ENCODE measurements at regions not wholly inside any gene's neighbourhood (a gene's known extent, or its start where the extent isn't known, plus 50 kb on each side); places are given as distances from the start of the nearest gene placed in this dataset.

DNA sequence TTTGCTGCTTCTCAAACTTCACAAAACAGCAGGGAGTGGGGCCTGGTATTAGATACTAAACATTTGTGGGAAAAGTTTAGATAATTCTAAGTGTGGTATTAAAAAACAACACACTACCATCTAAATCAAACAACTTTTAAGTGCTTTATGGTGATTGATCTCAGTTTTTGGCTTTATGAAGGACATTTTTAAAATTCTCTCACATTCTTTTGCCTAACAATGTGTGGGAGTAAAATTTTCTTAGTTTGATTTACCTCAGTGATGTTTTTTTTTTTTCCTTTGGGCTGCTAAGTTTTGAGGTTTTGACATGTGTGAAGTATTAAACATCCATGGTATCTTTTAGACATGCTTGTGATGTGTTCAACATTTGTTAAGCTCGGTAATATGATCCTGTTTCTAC lies 116.2 kb downstream of the DISP1 start:
- Histone ChIP-seq H3K27ac (ENCODE audit: insufficient read depth, low read depth, low read length) (no peak overlapping the region), H3K9ac (replicated peaks; ENCODE audit: extremely low read depth, insufficient read depth, low read length) (no peak overlapping the region), H3K9me1 (replicated peaks; ENCODE audit: control insufficient read depth, extremely low read depth, insufficient read depth, low read length) (no peaks in the 10 kb centered on the region), H3K4me3 (replicated peaks in 1 of 3; ENCODE audit: insufficient read depth in 1 of 3, low read depth in 1 of 3, low read length in 3 of 3) (no peak overlapping the region), H3K27me3 (ENCODE audit: control insufficient read depth in 2 of 2, insufficient read depth in 2 of 2, low read length in 2 of 2) (no peaks in the 10 kb centered on the region), H3K36me3 (ENCODE audit: control insufficient read depth in 2 of 2, extremely low read depth in 1 of 2, insufficient read depth in 2 of 2, low read length in 2 of 2) (no peaks in the 10 kb centered on the region), H3K9me3 (replicated peaks; ENCODE audit: control insufficient read depth, insufficient read depth, low read length) (no peaks in the 10 kb centered on the region), H3K4me2 (ENCODE audit: insufficient read depth, low read length) (no peak overlapping the region), H2AFZ (ENCODE audit: low read depth, low read length) (no peak overlapping the region), H3K4me1 (ENCODE audit: control insufficient read depth, extremely low read depth, insufficient read depth, low read length) (no peaks in the 10 kb centered on the region), H3K79me2 (ENCODE audit: control insufficient read depth, insufficient read depth, low read length) (no peaks in the 10 kb centered on the region), H4K20me1 (replicated peaks; ENCODE audit: control insufficient read depth, extremely low read depth, insufficient read depth, low read length) (no peaks in the 10 kb centered on the region)
- dilution Hi-C loops (cut with MboI; ENCODE audit: extremely low pct_ligation_motif_present, low sequenced_read_pairs), result no loop called here
- DNase-seq (ENCODE audit: low read depth, low spot score), result no peak
- no TSS peak for BruUV-seq (replicated peaks)
- TF ChIP-seq GATA2 (IDR thresholded peaks at IDR 0.05; ENCODE audit: insufficient read depth, insufficient read length, low read depth, low read length) (no peak), EZH2 (IDR thresholded peaks at IDR 0.05; ENCODE audit: borderline replicate concordance, low read depth, low read length, severe bottlenecking) (no peak), POLR2A (IDR thresholded peaks at IDR 0.05; ENCODE audit: low read depth, low read length) (no peak), POLR2AphosphoS5 (IDR thresholded peaks at IDR 0.05; ENCODE audit: insufficient read depth, low read depth, low read length) (no peak), MYC (IDR thresholded peaks at IDR 0.05; ENCODE audit: low read depth, low read length) (no peak), FOS (IDR thresholded peaks at IDR 0.05; ENCODE audit: borderline replicate concordance, insufficient read depth, low read length) (no peak)
- TF ChIP-seq, protein P1, sequence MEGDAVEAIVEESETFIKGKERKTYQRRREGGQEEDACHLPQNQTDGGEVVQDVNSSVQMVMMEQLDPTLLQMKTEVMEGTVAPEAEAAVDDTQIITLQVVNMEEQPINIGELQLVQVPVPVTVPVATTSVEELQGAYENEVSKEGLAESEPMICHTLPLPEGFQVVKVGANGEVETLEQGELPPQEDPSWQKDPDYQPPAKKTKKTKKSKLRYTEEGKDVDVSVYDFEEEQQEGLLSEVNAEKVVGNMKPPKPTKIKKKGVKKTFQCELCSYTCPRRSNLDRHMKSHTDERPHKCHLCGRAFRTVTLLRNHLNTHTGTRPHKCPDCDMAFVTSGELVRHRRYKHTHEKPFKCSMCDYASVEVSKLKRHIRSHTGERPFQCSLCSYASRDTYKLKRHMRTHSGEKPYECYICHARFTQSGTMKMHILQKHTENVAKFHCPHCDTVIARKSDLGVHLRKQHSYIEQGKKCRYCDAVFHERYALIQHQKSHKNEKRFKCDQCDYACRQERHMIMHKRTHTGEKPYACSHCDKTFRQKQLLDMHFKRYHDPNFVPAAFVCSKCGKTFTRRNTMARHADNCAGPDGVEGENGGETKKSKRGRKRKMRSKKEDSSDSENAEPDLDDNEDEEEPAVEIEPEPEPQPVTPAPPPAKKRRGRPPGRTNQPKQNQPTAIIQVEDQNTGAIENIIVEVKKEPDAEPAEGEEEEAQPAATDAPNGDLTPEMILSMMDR (IDR thresholded peaks at IDR 0.05; ENCODE audit: extremely low read depth in 1 of 2, insufficient read depth in 1 of 2, low read depth in 1 of 2, low read length in 2 of 2), result no peak
- FAIRE-seq, result peak; percentile 8
- POLR2A ChIA-PET, result no interaction called here
- CTCF ChIA-PET, result no interaction called here
- intact Hi-C loops (cut with micrococcal nuclease), result no loop called here

DNA sequence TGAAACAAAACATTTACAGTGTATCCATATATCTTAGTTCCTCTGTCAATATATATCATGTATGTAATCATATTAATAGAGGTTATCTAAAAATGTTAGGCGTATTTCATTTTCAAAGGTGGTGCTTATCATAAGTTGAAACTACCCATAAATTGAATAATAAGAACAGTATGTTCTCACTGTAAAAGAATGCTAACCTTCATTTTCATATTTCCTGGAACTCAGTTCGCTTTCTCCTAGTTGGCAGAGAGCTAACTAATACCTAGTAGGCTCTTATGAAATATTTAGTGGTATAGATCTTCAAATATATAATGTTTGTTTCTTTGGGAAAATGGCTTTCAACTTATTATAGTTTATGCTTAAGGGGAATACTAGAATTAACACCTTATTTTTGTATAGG lies 118.4 kb downstream of the DISP1 start:
- Histone ChIP-seq H3K4me3 (replicated peaks in 1 of 3; ENCODE audit: insufficient read depth in 1 of 3, low read depth in 1 of 3, low read length in 3 of 3) (no peak overlapping the region), H3K27me3 (ENCODE audit: control insufficient read depth in 2 of 2, insufficient read depth in 2 of 2, low read length in 2 of 2) (no peaks in the 10 kb centered on the region), H3K4me1 (ENCODE audit: control insufficient read depth, extremely low read depth, insufficient read depth, low read length) (no peaks in the 10 kb centered on the region), H3K9me1 (replicated peaks; ENCODE audit: control insufficient read depth, extremely low read depth, insufficient read depth, low read length) (no peaks in the 10 kb centered on the region), H3K9me3 (replicated peaks; ENCODE audit: control insufficient read depth, insufficient read depth, low read length) (no peaks in the 10 kb centered on the region), H3K36me3 (ENCODE audit: control insufficient read depth in 2 of 2, extremely low read depth in 1 of 2, insufficient read depth in 2 of 2, low read length in 2 of 2) (no peaks in the 10 kb centered on the region), H3K4me2 (ENCODE audit: insufficient read depth, low read length) (peak overlapping the region; percentile 13), H3K9ac (replicated peaks; ENCODE audit: extremely low read depth, insufficient read depth, low read length) (no peak overlapping the region), H3K27ac (ENCODE audit: insufficient read depth, low read depth, low read length) (no peak overlapping the region), H2AFZ (ENCODE audit: low read depth, low read length) (no peak overlapping the region), H4K20me1 (replicated peaks; ENCODE audit: control insufficient read depth, extremely low read depth, insufficient read depth, low read length) (no peaks in the 10 kb centered on the region), H3K79me2 (ENCODE audit: control insufficient read depth, insufficient read depth, low read length) (no peaks in the 10 kb centered on the region)
- TF ChIP-seq FOS (IDR thresholded peaks at IDR 0.05; ENCODE audit: borderline replicate concordance, insufficient read depth, low read length) (no peak), POLR2A (IDR thresholded peaks at IDR 0.05; ENCODE audit: low read depth, low read length) (no peak), EZH2 (IDR thresholded peaks at IDR 0.05; ENCODE audit: borderline replicate concordance, low read depth, low read length, severe bottlenecking) (no peak), JUN (IDR thresholded peaks at IDR 0.05; ENCODE audit: borderline replicate concordance, insufficient read depth, insufficient read length, low read depth) (no peak), POLR2AphosphoS5 (IDR thresholded peaks at IDR 0.05; ENCODE audit: insufficient read depth, low read depth, low read length) (no peak), GATA2 (IDR thresholded peaks at IDR 0.05; ENCODE audit: insufficient read depth, insufficient read length, low read depth, low read length) (no peak), MYC (IDR thresholded peaks at IDR 0.05; ENCODE audit: low read depth, low read length) (no peak)
- TF ChIP-seq, protein P2, sequence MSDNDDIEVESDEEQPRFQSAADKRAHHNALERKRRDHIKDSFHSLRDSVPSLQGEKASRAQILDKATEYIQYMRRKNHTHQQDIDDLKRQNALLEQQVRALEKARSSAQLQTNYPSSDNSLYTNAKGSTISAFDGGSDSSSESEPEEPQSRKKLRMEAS (IDR thresholded peaks at IDR 0.05; ENCODE audit: insufficient read depth, insufficient read length), result no peak
- TF ChIP-seq, protein P1 (IDR thresholded peaks at IDR 0.05; ENCODE audit: extremely low read depth in 1 of 2, insufficient read depth in 1 of 2, low read depth in 1 of 2, low read length in 2 of 2), result no peak
- DNase-seq (ENCODE audit: low read depth, low spot score) (peak; percentile 26), FAIRE-seq (no peak)
- no TSS peak for BruUV-seq (replicated peaks)
- CTCF ChIA-PET, result interaction anchor here (0.8 to 1.1 kb wide), 3 partner anchors 12 to 148 kb away, joined by 3 to 4 read pairs (median 3); no protein-coding TSS in a partner anchor
- POLR2A ChIA-PET, result no interaction called here
- intact Hi-C loops (cut with micrococcal nuclease) (no loop called here), dilution Hi-C loops (cut with MboI; ENCODE audit: extremely low pct_ligation_motif_present, low sequenced_read_pairs) (no loop called here)
